HG03108 (cell line): ENCODE measurements at regions not wholly inside any gene's neighbourhood (a gene's known extent, or its start where the extent isn't known, plus 50 kb on each side); places are given as distances from the start of the nearest gene placed in this dataset.
"Not testable (repeated sequence)": the region's sequence is repeated elsewhere in the genome, so short reads cannot be mapped to it uniquely, and the experiment has no call there.

Source experiments
- ATAC-seq: cut with Tn5 transposase; IDR thresholded peaks from one replicate; pipeline ENCODE4 v1.9.1; 2021; ENCODE audit warnings: moderate library complexity; ENCODE audit not compliant: unreplicated experiment

- no peak for ATAC-seq
These were observed 222.6 kb downstream of the CAAP1 start for GRCh38 chr9:26669701-26670670.

- ATAC-seq = no peak
These were observed 224.7 kb downstream of the CAAP1 start for GRCh38 chr9:26667882-26668281.

- no peak for ATAC-seq
These were observed 226.9 kb downstream of the CAAP1 start for GRCh38 chr9:26665666-26666065.

GRCh38 chr9:26664087-26664773, 228.4 kb downstream of the CAAP1 start:
- not testable (repeated sequence) for ATAC-seq

- no peak for ATAC-seq
These were observed 230.1 kb downstream of the CAAP1 start for GRCh38 chr9:26662476-26662875.

GRCh38 chr9:26658476-26658875, 234.1 kb downstream of the CAAP1 start:
- ATAC-seq = no peak

GRCh38 chr9:26657958-26658357, 234.6 kb downstream of the CAAP1 start:
- no peak for ATAC-seq

- no peak for ATAC-seq
These were observed 236.4 kb downstream of the CAAP1 start for GRCh38 chr9:26656003-26656870.

- no peak for ATAC-seq
These were observed 237.4 kb downstream of the CAAP1 start for GRCh38 chr9:26655166-26655565.

- no peak for ATAC-seq
These were observed 242.3 kb downstream of the CAAP1 start for GRCh38 chr9:26650325-26650724.

GRCh38 chr9:26643826-26644225, 248.8 kb downstream of the CAAP1 start:
- ATAC-seq = no peak

- ATAC-seq = no peak
These were observed 252.8 kb downstream of the CAAP1 start for GRCh38 chr9:26639761-26640160.

- ATAC-seq = no peak
These were observed 255.5 kb downstream of the CAAP1 start for GRCh38 chr9:26637101-26637500.

- not testable (repeated sequence) for ATAC-seq
These were observed 278.7 kb downstream of the CAAP1 start for GRCh38 chr9:26613851-26614350.

- no peak for ATAC-seq
These were observed 280.4 kb downstream of the CAAP1 start for GRCh38 chr9:26612211-26612610.

GRCh38 chr9:26606756-26607155, 285.8 kb downstream of the CAAP1 start:
- ATAC-seq = no peak

GRCh38 chr9:26605367-26605766, 287.2 kb downstream of the CAAP1 start:
- ATAC-seq = no peak

GRCh38 chr9:26604076-26604662, 288.4 kb downstream of the CAAP1 start:
- no peak for ATAC-seq

- no peak for ATAC-seq
These were observed 289.0 kb downstream of the CAAP1 start for GRCh38 chr9:26603617-26604016.

GRCh38 chr9:26597542-26598149, 295.0 kb downstream of the CAAP1 start:
- ATAC-seq = no peak
